ENCODE measurements at regions not wholly inside any gene's neighbourhood (a gene's known extent, or its start where the extent isn't known, plus 50 kb on each side); places are given as distances from the start of the nearest gene placed in this dataset.

- ATAC-seq = no peak
- H3K27me3 ChIP-seq = peaks cover 57% of the 10 kb centered on the region
- no peak for TF ChIP-seq CTCF (IDR thresholded peaks at IDR 0.05)
- no peak for TF ChIP-seq POLR2A (IDR thresholded peaks at IDR 0.05)
- no peak for TF ChIP-seq EP300 (IDR thresholded peaks at IDR 0.05)
- TF ChIP-seq POLR2AphosphoS5 (IDR thresholded peaks at IDR 0.05) = no peak
- WGBS, 2 donors (ENCODE audit: low coverage in 1 of 2) = 87 to 92% methylated on average over 3 to 5 of the region's 11 CpGs
- H3K27ac ChIP-seq = no peak overlapping the region
- no peaks in the 10 kb centered on the region for H3K4me1 ChIP-seq
- H3K9me3 ChIP-seq = peaks cover 0 to 6% (median 0%) of the 10 kb centered on the region in 3 donors
- H3K4me3 ChIP-seq = no peak overlapping the region
- no peaks in the 10 kb centered on the region for H3K36me3 ChIP-seq
Observed at GRCh38 chr1:22281521-22282363, 138.8 kb upstream of the WNT4 start.

- 36 to 69% methylated on average over 5 to 7 of the region's 13 CpGs for WGBS, 2 donors (ENCODE audit: low coverage in 1 of 2)
- TF ChIP-seq EP300 (IDR thresholded peaks at IDR 0.05) (no peak), CTCF (IDR thresholded peaks at IDR 0.05) (no peak), POLR2A (IDR thresholded peaks at IDR 0.05) (no peak), POLR2AphosphoS5 (IDR thresholded peaks at IDR 0.05) (no peak)
- H3K4me1 ChIP-seq = no peaks in the 10 kb centered on the region
- H3K27me3 ChIP-seq = peaks cover 51% of the 10 kb centered on the region
- no peaks in the 10 kb centered on the region for H3K36me3 ChIP-seq
- H3K9me3 ChIP-seq = peaks cover 0 to 6% (median 0%) of the 10 kb centered on the region in 3 donors
- H3K27ac ChIP-seq = no peak overlapping the region
- ATAC-seq = no peak
- H3K4me3 ChIP-seq = no peak overlapping the region
Observed at GRCh38 chr1:22282364-22282995, 139.6 kb upstream of the WNT4 start.

- TF ChIP-seq EP300 (IDR thresholded peaks at IDR 0.05) (no peak), POLR2A (IDR thresholded peaks at IDR 0.05) (no peak), POLR2AphosphoS5 (IDR thresholded peaks at IDR 0.05) (no peak)
- peaks cover 44% of the 10 kb centered on the region for H3K27me3 ChIP-seq
- H3K36me3 ChIP-seq = no peaks in the 10 kb centered on the region
- no peak for ATAC-seq
- H3K9me3 ChIP-seq = peaks cover 0 to 6% (median 0%) of the 10 kb centered on the region in 3 donors
- H3K27ac ChIP-seq = no peak overlapping the region
- H3K4me1 ChIP-seq = no peaks in the 10 kb centered on the region
- no peak overlapping the region for H3K4me3 ChIP-seq
Observed at GRCh38 chr1:22283596-22283995, 140.7 kb upstream of the WNT4 start.

GRCh38 chr1:22284236-22284635, 141.3 kb upstream of the WNT4 start:
- Histone ChIP-seq H3K9me3 (peaks cover 0 to 6% (median 0%) of the 10 kb centered on the region in 3 donors), H3K4me3 (no peak overlapping the region), H3K27ac (no peak overlapping the region), H3K4me1 (no peaks in the 10 kb centered on the region), H3K27me3 (peaks cover 42% of the 10 kb centered on the region), H3K36me3 (no peaks in the 10 kb centered on the region)
- ATAC-seq = no peak
- TF ChIP-seq CTCF (IDR thresholded peaks at IDR 0.05) = no peak
- no peak for TF ChIP-seq POLR2AphosphoS5 (IDR thresholded peaks at IDR 0.05)
- no peak for TF ChIP-seq POLR2A (IDR thresholded peaks at IDR 0.05)
- TF ChIP-seq EP300 (IDR thresholded peaks at IDR 0.05) = no peak
- no CpG with 5 or more reads among the region's 1 CpG for WGBS, 2 donors (ENCODE audit: low coverage in 1 of 2)

- ATAC-seq = no peak
- WGBS, 2 donors (ENCODE audit: low coverage in 1 of 2) = 90% methylated on average over 8 of the region's 15 CpGs; no CpG with 5 or more reads in 1 of the 2 donors
Observed at GRCh38 chr1:22284906-22285548, 142.1 kb upstream of the WNT4 start.

More at GRCh38 chr1:22284906-22285548, 142.1 kb upstream of the WNT4 start:
- TF ChIP-seq POLR2AphosphoS5 (IDR thresholded peaks at IDR 0.05) = no peak
- TF ChIP-seq POLR2A (IDR thresholded peaks at IDR 0.05) = no peak
- no peak for TF ChIP-seq EP300 (IDR thresholded peaks at IDR 0.05)
- TF ChIP-seq CTCF (IDR thresholded peaks at IDR 0.05) = no peak
- no peaks in the 10 kb centered on the region for H3K4me1 ChIP-seq
- no peaks in the 10 kb centered on the region for H3K36me3 ChIP-seq
- peaks cover 38% of the 10 kb centered on the region for H3K27me3 ChIP-seq
- no peak overlapping the region for H3K4me3 ChIP-seq
- peaks cover 0 to 5% (median 0%) of the 10 kb centered on the region in 3 donors for H3K9me3 ChIP-seq
- H3K27ac ChIP-seq = no peak overlapping the region

All from gastroesophageal sphincter (tissue), 4 donors.